Forelimb muscle (tissue), 1 donor: ENCODE measurements at regions not wholly inside any gene's neighbourhood (a gene's known extent, or its start where the extent isn't known, plus 50 kb on each side); places are given as distances from the start of the nearest gene placed in this dataset.

ENCODE experiments used
- DNase-seq: peaks from one replicate; pipeline ENCODE4 v3.0.0-alpha.2; 2013; ENCODE audit warnings: low read depth

DNA sequence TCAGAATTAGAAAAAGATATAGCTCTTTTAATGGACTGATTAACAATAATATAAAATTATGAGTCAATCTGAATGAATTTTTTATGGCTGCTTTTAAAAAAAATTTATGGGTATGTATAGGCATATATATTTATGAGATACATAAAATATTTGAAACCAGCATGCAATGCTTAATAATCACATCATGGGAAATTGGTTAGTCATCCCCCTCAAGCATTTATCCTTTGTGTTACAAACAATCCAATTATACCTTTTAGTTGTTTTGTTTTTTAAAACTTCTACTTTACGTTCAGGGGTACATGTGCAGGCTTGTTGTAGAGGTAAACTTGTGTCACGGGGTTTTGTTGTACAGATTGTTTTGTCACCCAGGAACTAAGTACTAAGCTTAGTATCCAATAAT lies 63.4 kb upstream of the HMGCLL1 start:
- DNase-seq, result no peak

DNA sequence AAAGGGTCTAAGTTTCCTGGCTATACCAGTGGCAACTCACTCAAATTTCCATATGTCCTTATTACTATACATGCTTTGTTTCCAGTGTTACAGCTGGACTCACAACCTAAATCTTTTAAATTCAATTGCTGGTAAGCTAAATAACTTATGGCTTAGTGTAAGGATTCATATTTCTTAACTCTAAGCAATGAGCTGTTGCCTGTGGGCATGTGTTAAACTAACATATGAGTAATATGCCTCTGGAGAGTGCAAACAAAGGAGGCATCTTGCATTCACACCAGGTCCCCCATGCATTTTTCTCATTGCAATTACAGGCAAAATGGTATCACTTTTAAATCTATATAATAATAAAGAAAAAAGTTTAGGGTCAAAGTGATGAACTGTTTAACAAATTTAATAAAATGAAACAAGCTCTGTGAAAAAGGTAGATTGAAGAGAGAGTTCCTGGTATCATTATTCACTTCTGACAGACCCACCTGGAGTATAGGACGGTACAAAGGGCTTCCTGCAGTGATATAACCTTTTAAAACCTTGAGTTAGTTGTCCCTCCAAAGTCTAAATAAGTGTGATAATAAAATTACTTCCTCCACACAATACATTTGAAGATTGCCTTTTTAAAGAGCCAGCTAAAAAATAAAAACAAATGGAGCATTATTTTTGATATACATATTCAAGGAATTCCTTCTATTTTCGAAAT lies 57.6 kb upstream of the HMGCLL1 start:
- no peak for DNase-seq

DNA sequence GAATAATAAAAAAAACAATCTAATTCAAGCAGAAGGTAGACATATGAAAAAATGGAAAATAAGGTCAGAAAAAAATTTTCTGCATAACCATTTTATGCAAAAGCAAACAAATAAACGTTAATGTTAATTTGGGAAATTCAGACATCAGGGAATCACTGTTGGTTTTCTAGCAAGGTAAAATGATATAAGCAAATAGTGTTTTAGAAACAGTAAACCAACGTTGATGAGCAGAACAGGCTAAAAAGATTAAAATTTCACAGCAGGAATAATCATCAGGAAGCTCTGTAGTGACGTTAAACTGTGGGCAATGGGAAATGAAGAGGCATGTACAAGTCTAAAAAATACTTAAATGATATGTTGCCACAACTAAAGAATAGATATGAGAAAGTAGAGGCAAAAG lies 54.5 kb upstream of the HMGCLL1 start:
- DNase-seq, result no peak

DNA sequence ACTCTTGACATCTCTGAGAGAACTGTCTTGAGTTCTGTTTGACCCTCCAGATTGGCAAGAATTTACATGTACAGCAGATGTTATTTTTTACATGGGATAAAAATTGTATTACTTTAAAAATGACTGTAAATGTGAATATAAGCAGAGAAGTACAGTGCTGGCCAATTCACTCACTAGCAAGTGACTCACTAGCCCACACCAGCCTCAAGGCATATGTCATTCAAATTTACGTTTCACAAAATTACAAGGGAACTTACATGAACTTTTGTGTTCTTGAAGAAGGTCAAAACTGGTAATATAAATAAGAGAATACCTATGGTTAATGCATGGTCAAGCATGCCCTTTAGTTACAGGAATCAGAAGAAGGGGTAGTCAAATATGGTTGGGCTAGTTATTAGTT lies 54.0 kb upstream of the HMGCLL1 start:
- no peak for DNase-seq
